Retinal pigment epithelial cell (primary cell): ENCODE measurements at regions not wholly inside any gene's neighbourhood (a gene's known extent, or its start where the extent isn't known, plus 50 kb on each side); places are given as distances from the start of the nearest gene placed in this dataset.

Source experiments
- DNase-seq: peaks from one replicate; pipeline ENCODE4 v3.0.0-alpha.2; 2010; ENCODE audit warnings: low read depth
- H3K4me3 ChIP-seq: 2 replicates; pipeline ENCODE4 v1.5.1; 2011; ENCODE audit warnings: mild to moderate bottlenecking, low read length, control low read depth, moderate library complexity
- TF ChIP-seq, protein P1 (sequence below): conservative IDR thresholded peaks from 2 replicates; pipeline ENCODE4 v1.5.1; 2011; ENCODE audit warnings: low read depth, low read length, control low read depth, inconsistent platforms

- H3K4me3 ChIP-seq = no peak overlapping the region
- DNase-seq = no peak
- TF ChIP-seq, protein P1, sequence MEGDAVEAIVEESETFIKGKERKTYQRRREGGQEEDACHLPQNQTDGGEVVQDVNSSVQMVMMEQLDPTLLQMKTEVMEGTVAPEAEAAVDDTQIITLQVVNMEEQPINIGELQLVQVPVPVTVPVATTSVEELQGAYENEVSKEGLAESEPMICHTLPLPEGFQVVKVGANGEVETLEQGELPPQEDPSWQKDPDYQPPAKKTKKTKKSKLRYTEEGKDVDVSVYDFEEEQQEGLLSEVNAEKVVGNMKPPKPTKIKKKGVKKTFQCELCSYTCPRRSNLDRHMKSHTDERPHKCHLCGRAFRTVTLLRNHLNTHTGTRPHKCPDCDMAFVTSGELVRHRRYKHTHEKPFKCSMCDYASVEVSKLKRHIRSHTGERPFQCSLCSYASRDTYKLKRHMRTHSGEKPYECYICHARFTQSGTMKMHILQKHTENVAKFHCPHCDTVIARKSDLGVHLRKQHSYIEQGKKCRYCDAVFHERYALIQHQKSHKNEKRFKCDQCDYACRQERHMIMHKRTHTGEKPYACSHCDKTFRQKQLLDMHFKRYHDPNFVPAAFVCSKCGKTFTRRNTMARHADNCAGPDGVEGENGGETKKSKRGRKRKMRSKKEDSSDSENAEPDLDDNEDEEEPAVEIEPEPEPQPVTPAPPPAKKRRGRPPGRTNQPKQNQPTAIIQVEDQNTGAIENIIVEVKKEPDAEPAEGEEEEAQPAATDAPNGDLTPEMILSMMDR = no peak
Observed at GRCh38 chr14:81681541-81681940, 147.9 kb upstream of the SEL1L start.

GRCh38 chr14:81682134-81682533 lies 148.5 kb upstream of the SEL1L start:
- H3K4me3 ChIP-seq = no peak overlapping the region
- TF ChIP-seq, protein P1 = no peak

DNA sequence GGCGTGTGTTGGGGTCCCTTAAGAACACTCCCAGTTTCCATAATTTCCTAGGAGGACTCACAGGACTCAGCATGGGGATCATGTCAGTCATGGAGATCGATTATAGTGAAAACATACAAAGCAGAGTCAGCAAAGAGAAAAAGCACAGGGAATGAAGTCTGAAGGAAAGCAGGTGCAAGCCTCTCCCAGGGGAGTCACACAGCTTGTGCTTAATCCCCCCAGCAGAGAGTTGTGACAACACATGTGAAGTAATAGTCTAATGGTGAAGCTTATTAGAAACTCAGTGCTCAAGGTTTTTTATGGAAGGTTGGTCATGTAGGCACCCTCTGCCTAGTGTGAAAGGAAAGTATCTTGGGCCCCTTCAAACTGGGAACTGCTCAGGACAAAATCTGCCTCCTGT lies 149.0 kb upstream of the SEL1L start:
- TF ChIP-seq, protein P1 = no peak
- no peak for DNase-seq
- H3K4me3 ChIP-seq = no peak overlapping the region

More at GRCh38 chr14:81682134-81682533, 148.5 kb upstream of the SEL1L start:
- DNase-seq = no peak

- DNase-seq = no peak
- TF ChIP-seq, protein P1 = no peak
- no peak overlapping the region for H3K4me3 ChIP-seq
Observed at GRCh38 chr14:81684696-81685095, 151.0 kb upstream of the SEL1L start.

GRCh38 chr14:81686512-81686911 lies 152.9 kb upstream of the SEL1L start:
- DNase-seq = no peak
- H3K4me3 ChIP-seq = no peak overlapping the region
- TF ChIP-seq, protein P1 = no peak

DNA sequence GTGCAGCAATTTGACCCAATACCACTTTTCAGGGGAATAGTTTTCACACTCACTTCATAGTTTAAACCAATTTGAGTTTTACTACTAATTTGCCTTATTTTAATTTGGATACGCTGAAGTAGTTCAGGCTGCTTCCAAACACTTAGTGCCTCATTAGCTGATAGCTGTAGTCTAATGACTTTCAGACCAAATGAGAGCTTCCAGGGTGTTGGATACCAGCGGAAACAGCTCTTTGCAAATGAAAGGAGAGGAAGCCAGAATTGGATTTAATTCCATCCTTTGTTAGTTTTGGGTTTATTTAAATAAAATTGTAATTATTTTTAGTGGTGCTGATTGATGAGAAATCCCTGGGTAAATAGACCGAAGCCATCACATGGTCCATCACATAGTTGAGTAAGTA lies 158.3 kb upstream of the SEL1L start:
- TF ChIP-seq, protein P1 = no peak
- no peak for DNase-seq
- H3K4me3 ChIP-seq = no peak overlapping the region

DNA sequence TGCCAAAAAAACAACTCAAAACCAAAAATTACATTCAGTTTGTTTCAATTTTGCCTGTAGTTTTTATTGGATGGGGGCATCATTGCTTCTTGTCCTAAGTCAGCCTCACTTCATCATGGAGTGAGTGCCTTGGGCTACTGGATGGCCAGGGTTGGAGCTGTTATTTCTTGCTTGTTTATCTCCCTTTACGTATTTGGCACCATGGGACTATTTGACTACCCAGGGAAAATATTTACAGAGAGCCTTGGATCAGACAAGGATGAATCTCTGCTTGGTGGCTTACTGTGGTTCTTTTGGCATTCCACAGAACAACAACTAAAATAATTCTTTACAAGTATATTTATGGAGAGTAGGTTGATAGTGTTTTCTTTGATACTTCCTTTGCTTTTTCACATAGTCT lies 160.8 kb upstream of the SEL1L start:
- DNase-seq = no peak
- TF ChIP-seq, protein P1 = no peak

More for the DNA sequence above, 160.8 kb upstream of the SEL1L start:
- no peak overlapping the region for H3K4me3 ChIP-seq
